Kidney (tissue), 13 donors: ENCODE measurements at regions not wholly inside any gene's neighbourhood (a gene's known extent, or its start where the extent isn't known, plus 50 kb on each side); places are given as distances from the start of the nearest gene placed in this dataset.

Experiments used
- DNase-seq, 5 donors: peaks; one replicate each; pipeline ENCODE4 v3.0.0-alpha.2; 2013 to 2020
- FAIRE-seq: peaks from 2 replicates; lab custom pipeline; 2012; peaks lifted over from hg19 to GRCh38; lab: Jason Lieb, UNC
- H3K27ac ChIP-seq, 2 donors: one replicate each; pipeline ENCODE4 v1.7.0; 2013; ENCODE audit warnings: low read depth in 2 of 2, low read length in 2 of 2, inconsistent platforms in 1 of 2
- H3K27me3 ChIP-seq: one replicate; pipeline ENCODE4 v1.7.1; 2013; ENCODE audit warnings: low read length, inconsistent platforms; ENCODE audit not compliant: control insufficient read depth, insufficient read depth
- H3K36me3 ChIP-seq, 3 donors: one replicate each; pipeline versions ENCODE4 v1.7.0 to v1.7.1; 2013; ENCODE audit warnings: low read length in 3 of 3, control low read depth in 1 of 3, inconsistent platforms in 1 of 3; ENCODE audit not compliant: insufficient read depth in 3 of 3, control insufficient read depth in 2 of 3
- H3K4me1 ChIP-seq, 3 donors: one replicate each; pipeline versions ENCODE4 v1.7.0 to v1.7.1; 2013; ENCODE audit warnings: low read length in 3 of 3, inconsistent platforms in 1 of 3, low read depth in 1 of 3; ENCODE audit not compliant: control insufficient read depth in 2 of 3, insufficient read depth in 2 of 3
- H3K4me3 ChIP-seq, 3 donors: one replicate each; pipeline versions ENCODE4 v1.7.0 to v1.8.1; 2013; ENCODE audit warnings: low read length in 3 of 3, control low read depth in 1 of 3, inconsistent platforms in 1 of 3
- H3K9ac ChIP-seq, 3 donors: one replicate each; pipeline versions ENCODE4 v1.7.0 to v1.7.1; 2013; ENCODE audit warnings: low read length in 3 of 3, control low read depth in 1 of 3, inconsistent platforms in 1 of 3
- H3K9me3 ChIP-seq, 3 donors: one replicate each; pipeline versions ENCODE4 v1.7.0 to v1.7.1; 2013; ENCODE audit warnings: low read length in 3 of 3, control low read depth in 1 of 3, inconsistent platforms in 1 of 3; ENCODE audit not compliant: control insufficient read depth in 2 of 3, insufficient read depth in 1 of 3
- CTCF ChIP-seq: IDR thresholded peaks from 3 replicates; pipeline ENCODE4 v1.5.1; 2012; ENCODE audit warnings: mild to moderate bottlenecking, moderate library complexity, borderline replicate concordance; ENCODE audit not compliant: insufficient read depth; ENCODE audit errors: extremely low read depth
- intact Hi-C: fragments of 100-400 bp; cut with DNase I; formaldehyde crosslinking; loops from one replicate; pipeline ENCODE4 v1.11.1; 2022
- donor health status: control.
- donor health status: control.
- donor health status: control.
- donor health status: control.
- donor health status: control.
- donor health status: DM: yes; HTN: yes; CAD: no.
- donor health status: Normal renal cell carcinoma (clear cell type).

- no peak for DNase-seq
- H3K27ac ChIP-seq, result no peak overlapping the region
- H3K9me3 ChIP-seq, result no peaks in the 10 kb centered on the region
- no peaks in the 10 kb centered on the region for H3K27me3 ChIP-seq
- H3K9ac ChIP-seq, result no peak overlapping the region
- no peak for TF ChIP-seq CTCF
- H3K4me1 ChIP-seq, result peaks cover 3 to 8% (median 7%) of the 10 kb centered on the region in 3 donors
- no peak overlapping the region for H3K4me3 ChIP-seq
- intact Hi-C loops, result no loop called here
- H3K36me3 ChIP-seq, result no peaks in the 10 kb centered on the region
- no peak for FAIRE-seq
These were observed 89.7 kb upstream of the CYP1B1 start for GRCh38 chr2:38165698-38166097.

- DNase-seq (peak in 4 of 5 donors; percentile 55 to 67 (median 62)), FAIRE-seq (no peak)
- Histone ChIP-seq H3K4me1 (peaks cover 3 to 8% (median 7%) of the 10 kb centered on the region in 3 donors), H3K9me3 (no peaks in the 10 kb centered on the region), H3K36me3 (no peaks in the 10 kb centered on the region), H3K4me3 (no peak overlapping the region), H3K27me3 (no peaks in the 10 kb centered on the region), H3K9ac (no peak overlapping the region), H3K27ac (no peak overlapping the region)
- TF ChIP-seq CTCF, result no peak
- intact Hi-C loops, result no loop called here
These were observed 88.9 kb upstream of the CYP1B1 start for GRCh38 chr2:38164881-38165280.

GRCh38 chr2:38163579-38163978 lies 87.6 kb upstream of the CYP1B1 start:
- no peaks in the 10 kb centered on the region for H3K36me3 ChIP-seq
- H3K27ac ChIP-seq, result no peak overlapping the region
- no peak for FAIRE-seq
- no peaks in the 10 kb centered on the region for H3K9me3 ChIP-seq
- intact Hi-C loops, result no loop called here
- H3K4me1 ChIP-seq, result peaks cover 3 to 15% (median 7%) of the 10 kb centered on the region in 3 donors
- H3K4me3 ChIP-seq, result no peak overlapping the region
- TF ChIP-seq CTCF, result no peak
- no peaks in the 10 kb centered on the region for H3K27me3 ChIP-seq
- no peak for DNase-seq
- no peak overlapping the region for H3K9ac ChIP-seq

GRCh38 chr2:38163006-38163405 lies 87.1 kb upstream of the CYP1B1 start:
- intact Hi-C loops, result no loop called here
- H3K4me1 ChIP-seq, result peaks cover 4 to 18% (median 7%) of the 10 kb centered on the region in 3 donors
- H3K36me3 ChIP-seq, result no peaks in the 10 kb centered on the region
- FAIRE-seq (no peak), DNase-seq (no peak)
- H3K9ac ChIP-seq, result no peak overlapping the region
- TF ChIP-seq CTCF, result no peak
- H3K9me3 ChIP-seq, result no peaks in the 10 kb centered on the region
- H3K27ac ChIP-seq, result no peak overlapping the region
- no peak overlapping the region for H3K4me3 ChIP-seq
- H3K27me3 ChIP-seq, result no peaks in the 10 kb centered on the region
